ENCODE measurements at regions not wholly inside any gene's neighbourhood (a gene's known extent, or its start where the extent isn't known, plus 50 kb on each side); places are given as distances from the start of the nearest gene placed in this dataset.

- TF ChIP-seq, protein P1, sequence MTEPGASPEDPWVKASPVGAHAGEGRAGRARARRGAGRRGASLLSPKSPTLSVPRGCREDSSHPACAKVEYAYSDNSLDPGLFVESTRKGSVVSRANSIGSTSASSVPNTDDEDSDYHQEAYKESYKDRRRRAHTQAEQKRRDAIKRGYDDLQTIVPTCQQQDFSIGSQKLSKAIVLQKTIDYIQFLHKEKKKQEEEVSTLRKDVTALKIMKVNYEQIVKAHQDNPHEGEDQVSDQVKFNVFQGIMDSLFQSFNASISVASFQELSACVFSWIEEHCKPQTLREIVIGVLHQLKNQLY (CRISPR knock-in tag; IDR thresholded peaks at IDR 0.05) = no peak
- TF ChIP-seq, protein P2, sequence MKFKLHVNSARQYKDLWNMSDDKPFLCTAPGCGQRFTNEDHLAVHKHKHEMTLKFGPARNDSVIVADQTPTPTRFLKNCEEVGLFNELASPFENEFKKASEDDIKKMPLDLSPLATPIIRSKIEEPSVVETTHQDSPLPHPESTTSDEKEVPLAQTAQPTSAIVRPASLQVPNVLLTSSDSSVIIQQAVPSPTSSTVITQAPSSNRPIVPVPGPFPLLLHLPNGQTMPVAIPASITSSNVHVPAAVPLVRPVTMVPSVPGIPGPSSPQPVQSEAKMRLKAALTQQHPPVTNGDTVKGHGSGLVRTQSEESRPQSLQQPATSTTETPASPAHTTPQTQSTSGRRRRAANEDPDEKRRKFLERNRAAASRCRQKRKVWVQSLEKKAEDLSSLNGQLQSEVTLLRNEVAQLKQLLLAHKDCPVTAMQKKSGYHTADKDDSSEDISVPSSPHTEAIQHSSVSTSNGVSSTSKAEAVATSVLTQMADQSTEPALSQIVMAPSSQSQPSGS (CRISPR knock-in tag; IDR thresholded peaks at IDR 0.05; ENCODE audit: borderline replicate concordance, low read depth) = no peak
- no peak for TF ChIP-seq RELA (CRISPR knock-in tag; IDR thresholded peaks at IDR 0.05; ENCODE audit: borderline replicate concordance)
- no peak for TF ChIP-seq NFE2L1 (CRISPR knock-in tag; IDR thresholded peaks at IDR 0.05)
- no peak for TF ChIP-seq ZNF138 (CRISPR knock-in tag; conservative IDR thresholded peaks at IDR 0.05)
- no peak for TF ChIP-seq E2F4 (CRISPR knock-in tag; IDR thresholded peaks at IDR 0.05; ENCODE audit: borderline replicate concordance, low read depth)
- no peak for TF ChIP-seq KAT7 (CRISPR knock-in tag; IDR thresholded peaks at IDR 0.05; ENCODE audit: borderline replicate concordance)
- TF ChIP-seq, protein P3, sequence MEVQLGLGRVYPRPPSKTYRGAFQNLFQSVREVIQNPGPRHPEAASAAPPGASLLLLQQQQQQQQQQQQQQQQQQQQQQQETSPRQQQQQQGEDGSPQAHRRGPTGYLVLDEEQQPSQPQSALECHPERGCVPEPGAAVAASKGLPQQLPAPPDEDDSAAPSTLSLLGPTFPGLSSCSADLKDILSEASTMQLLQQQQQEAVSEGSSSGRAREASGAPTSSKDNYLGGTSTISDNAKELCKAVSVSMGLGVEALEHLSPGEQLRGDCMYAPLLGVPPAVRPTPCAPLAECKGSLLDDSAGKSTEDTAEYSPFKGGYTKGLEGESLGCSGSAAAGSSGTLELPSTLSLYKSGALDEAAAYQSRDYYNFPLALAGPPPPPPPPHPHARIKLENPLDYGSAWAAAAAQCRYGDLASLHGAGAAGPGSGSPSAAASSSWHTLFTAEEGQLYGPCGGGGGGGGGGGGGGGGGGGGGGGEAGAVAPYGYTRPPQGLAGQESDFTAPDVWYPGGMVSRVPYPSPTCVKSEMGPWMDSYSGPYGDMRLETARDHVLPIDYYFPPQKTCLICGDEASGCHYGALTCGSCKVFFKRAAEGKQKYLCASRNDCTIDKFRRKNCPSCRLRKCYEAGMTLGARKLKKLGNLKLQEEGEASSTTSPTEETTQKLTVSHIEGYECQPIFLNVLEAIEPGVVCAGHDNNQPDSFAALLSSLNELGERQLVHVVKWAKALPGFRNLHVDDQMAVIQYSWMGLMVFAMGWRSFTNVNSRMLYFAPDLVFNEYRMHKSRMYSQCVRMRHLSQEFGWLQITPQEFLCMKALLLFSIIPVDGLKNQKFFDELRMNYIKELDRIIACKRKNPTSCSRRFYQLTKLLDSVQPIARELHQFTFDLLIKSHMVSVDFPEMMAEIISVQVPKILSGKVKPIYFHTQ (CRISPR knock-in tag; IDR thresholded peaks at IDR 0.05) = no peak
Observed at GRCh38 chr20:22509843-22510147, 74.6 kb downstream of the FOXA2 start (continued).

DNA sequence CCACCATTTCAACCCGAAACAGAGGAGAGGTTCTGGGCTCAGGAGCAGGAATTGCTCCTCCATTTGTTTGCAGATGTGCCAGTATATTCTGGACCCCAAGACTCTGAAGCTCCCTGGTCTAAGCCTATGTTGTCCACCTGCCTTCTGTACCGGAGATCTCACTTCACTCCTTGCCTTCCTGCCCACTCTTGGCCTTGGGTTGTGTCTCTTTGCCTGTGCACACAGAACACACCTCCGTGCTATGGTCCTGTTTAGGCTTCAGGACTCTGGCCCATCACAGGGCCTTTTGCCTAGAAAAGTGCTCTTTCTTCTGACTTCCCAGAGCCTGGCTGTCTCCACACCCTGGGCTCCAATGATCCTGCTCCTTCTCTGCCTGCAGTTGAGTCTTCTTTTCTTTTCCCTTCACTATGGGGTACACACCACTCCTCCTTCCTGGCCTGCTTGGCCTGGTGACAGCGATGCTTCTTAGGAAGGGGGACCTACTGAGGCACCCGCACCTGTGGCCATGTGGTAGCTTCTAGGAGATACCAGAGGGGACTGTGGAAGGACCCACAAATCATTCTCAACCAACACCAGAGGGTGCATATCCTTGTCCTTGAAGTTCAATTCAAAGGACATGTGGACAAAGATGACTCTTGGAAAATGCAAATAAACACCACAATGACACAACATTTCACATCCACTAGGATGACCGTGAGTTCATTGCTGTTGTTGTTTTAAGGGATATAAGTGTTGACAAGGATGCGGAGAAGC lies 75.1 kb downstream of the FOXA2 start:
- DNase-seq (ENCODE audit: low spot score) (no peak), ATAC-seq (no peak)
- ChIA-PET POLR2A (no interaction called here), CTCF (no interaction called here)
- H3K9me3 Mint-ChIP-seq = no peaks in the 10 kb centered on the region
- TF ChIP-seq SOX15 (CRISPR knock-in tag; IDR thresholded peaks at IDR 0.05) (no peak), MAX (CRISPR knock-in tag; IDR thresholded peaks at IDR 0.05) (no peak), IRF2 (CRISPR knock-in tag; IDR thresholded peaks at IDR 0.05; ENCODE audit: borderline replicate concordance, low read depth) (no peak)
- H3K36me3 Mint-ChIP-seq = no peaks in the 10 kb centered on the region
- peaks cover 8% of the 10 kb centered on the region for H3K27me3 Mint-ChIP-seq (ENCODE audit: low read depth)
- no peak overlapping the region for H3K27ac Mint-ChIP-seq
- H3K4me3 Mint-ChIP-seq = no peak overlapping the region
- peaks cover 11% of the 10 kb centered on the region for H3K4me1 Mint-ChIP-seq

GRCh38 chr20:22508426-22508825 lies 75.9 kb downstream of the FOXA2 start:
- DNase-seq (ENCODE audit: low spot score) (no peak), ATAC-seq (no peak)
- H3K27me3 Mint-ChIP-seq (ENCODE audit: low read depth) = peaks cover 10% of the 10 kb centered on the region
- POLR2A ChIA-PET = no interaction called here
- CTCF ChIA-PET = interaction anchor here (2.1 kb wide), 1 partner anchor 78 kb away, joined by 10 read pairs; no protein-coding TSS in a partner anchor
- H3K4me1 Mint-ChIP-seq = peaks cover 11% of the 10 kb centered on the region
- no peaks in the 10 kb centered on the region for H3K9me3 Mint-ChIP-seq
- H3K36me3 Mint-ChIP-seq = no peaks in the 10 kb centered on the region
- no peak overlapping the region for H3K27ac Mint-ChIP-seq
- no peak overlapping the region for H3K4me3 Mint-ChIP-seq
- TF ChIP-seq ZNF232 (CRISPR knock-in tag; IDR thresholded peaks at IDR 0.05) (no peak), ZNF263 (CRISPR knock-in tag; IDR thresholded peaks at IDR 0.05; ENCODE audit: low read depth) (no peak), EMX1 (CRISPR knock-in tag; IDR thresholded peaks at IDR 0.05) (no peak), SMAD4 (CRISPR knock-in tag; IDR thresholded peaks at IDR 0.05) (no peak), FOXJ3 (CRISPR knock-in tag; IDR thresholded peaks at IDR 0.05; ENCODE audit: borderline replicate concordance) (no peak), SMAD3 (CRISPR knock-in tag; IDR thresholded peaks at IDR 0.05; ENCODE audit: borderline replicate concordance) (no peak), NFATC4 (CRISPR knock-in tag; IDR thresholded peaks at IDR 0.05) (no peak), MYBL2 (CRISPR knock-in tag; IDR thresholded peaks at IDR 0.05) (no peak), ZNF317 (CRISPR knock-in tag; IDR thresholded peaks at IDR 0.05; ENCODE audit: borderline replicate concordance, low read depth) (no peak), NR3C1 (CRISPR knock-in tag; conservative IDR thresholded peaks at IDR 0.05; ENCODE audit: low read depth) (no peak), ZNF423 (CRISPR knock-in tag; IDR thresholded peaks at IDR 0.05) (no peak), TEAD1 (CRISPR knock-in tag; IDR thresholded peaks at IDR 0.05) (no peak)
- TF ChIP-seq, protein P4, sequence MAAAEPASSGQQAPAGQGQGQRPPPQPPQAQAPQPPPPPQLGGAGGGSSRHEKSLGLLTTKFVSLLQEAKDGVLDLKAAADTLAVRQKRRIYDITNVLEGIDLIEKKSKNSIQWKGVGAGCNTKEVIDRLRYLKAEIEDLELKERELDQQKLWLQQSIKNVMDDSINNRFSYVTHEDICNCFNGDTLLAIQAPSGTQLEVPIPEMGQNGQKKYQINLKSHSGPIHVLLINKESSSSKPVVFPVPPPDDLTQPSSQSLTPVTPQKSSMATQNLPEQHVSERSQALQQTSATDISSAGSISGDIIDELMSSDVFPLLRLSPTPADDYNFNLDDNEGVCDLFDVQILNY (CRISPR knock-in tag; IDR thresholded peaks at IDR 0.05) = no peak
- TF ChIP-seq, protein P2 (CRISPR knock-in tag; IDR thresholded peaks at IDR 0.05; ENCODE audit: borderline replicate concordance, low read depth) = no peak
